Bronchial epithelial cell (primary cell): ENCODE measurements at regions not wholly inside any gene's neighbourhood (a gene's known extent, or its start where the extent isn't known, plus 50 kb on each side); places are given as distances from the start of the nearest gene placed in this dataset.

Source experiments
- DNase-seq: peaks from one replicate; pipeline ENCODE4 v3.0.0-alpha.2; 2010; ENCODE audit warnings: low read depth
- FAIRE-seq: peaks from 2 replicates; lab custom pipeline; 2011; peaks lifted over from hg19 to GRCh38; lab: Jason Lieb, UNC
- H3K27me3 ChIP-seq: 2 replicates; pipeline ENCODE4 v1.5.1; 2011; ENCODE audit warnings: low read length; ENCODE audit not compliant: control insufficient read depth, insufficient read depth
- H3K36me3 ChIP-seq: 2 replicates; pipeline ENCODE4 v1.5.1; 2011; ENCODE audit warnings: low read length; ENCODE audit not compliant: control insufficient read depth, insufficient read depth
- H3K4me3 ChIP-seq: 2 replicates; pipeline ENCODE4 v1.5.1; 2011; ENCODE audit warnings: mild to moderate bottlenecking, low read depth, low read length, control low read depth
- CTCF ChIP-seq: IDR thresholded peaks from 2 replicates; pipeline ENCODE4 v1.5.1; 2011; ENCODE audit warnings: mild to moderate bottlenecking, moderate library complexity, low read length, control low read depth, inconsistent platforms; ENCODE audit not compliant: insufficient read depth, severe bottlenecking

GRCh38 chr10:36278176-36278575, 636.1 kb upstream of the FZD8 start:
- Histone ChIP-seq H3K36me3 (no peaks in the 10 kb centered on the region), H3K4me3 (no peak overlapping the region), H3K27me3 (no peaks in the 10 kb centered on the region)
- no peak for TF ChIP-seq CTCF
- FAIRE-seq (no peak), DNase-seq (no peak)

- FAIRE-seq, result no peak
- Histone ChIP-seq H3K36me3 (no peaks in the 10 kb centered on the region), H3K4me3 (no peak overlapping the region), H3K27me3 (no peaks in the 10 kb centered on the region)
- TF ChIP-seq CTCF, result no peak
- no peak for DNase-seq
These were observed 635.4 kb upstream of the FZD8 start for GRCh38 chr10:36277459-36277858.

GRCh38 chr10:36271627-36272340, 629.7 kb upstream of the FZD8 start:
- peak; percentile 18 for FAIRE-seq
- Histone ChIP-seq H3K36me3 (no peaks in the 10 kb centered on the region), H3K27me3 (no peaks in the 10 kb centered on the region), H3K4me3 (no peak overlapping the region)
- no peak for TF ChIP-seq CTCF
- DNase-seq, result peak; percentile 81

- Histone ChIP-seq H3K36me3 (no peaks in the 10 kb centered on the region), H3K4me3 (no peak overlapping the region), H3K27me3 (no peaks in the 10 kb centered on the region)
- DNase-seq, result no peak
- no peak for FAIRE-seq
- TF ChIP-seq CTCF, result no peak
These were observed 627.1 kb upstream of the FZD8 start for GRCh38 chr10:36269222-36269621.

- DNase-seq, result peak; percentile 83
- Histone ChIP-seq H3K36me3 (no peaks in the 10 kb centered on the region), H3K27me3 (no peaks in the 10 kb centered on the region), H3K4me3 (no peak overlapping the region)
- no peak for TF ChIP-seq CTCF
- FAIRE-seq, result no peak
These were observed 624.8 kb upstream of the FZD8 start for GRCh38 chr10:36266923-36267322.

GRCh38 chr10:36265741-36266140, 623.6 kb upstream of the FZD8 start:
- DNase-seq (no peak), FAIRE-seq (no peak)
- no peaks in the 10 kb centered on the region for H3K27me3 ChIP-seq
- TF ChIP-seq CTCF, result no peak
- H3K4me3 ChIP-seq, result no peak overlapping the region
- H3K36me3 ChIP-seq, result no peaks in the 10 kb centered on the region
